ENCODE measurements at regions not wholly inside any gene's neighbourhood (a gene's known extent, or its start where the extent isn't known, plus 50 kb on each side); places are given as distances from the start of the nearest gene placed in this dataset.

- TF ChIP-seq CTCF (IDR thresholded peaks at IDR 0.05; ENCODE audit: insufficient read depth, low read depth, low read length) = no peak
- no peak for TF ChIP-seq EZH2 (IDR thresholded peaks at IDR 0.05; ENCODE audit: insufficient read depth, low read length)
These were observed 192.6 kb upstream of the TCF4 start for GRCh38 chr18:55780586-55781071.
